AG09319 (cell line): ENCODE measurements at regions not wholly inside any gene's neighbourhood (a gene's known extent, or its start where the extent isn't known, plus 50 kb on each side); places are given as distances from the start of the nearest gene placed in this dataset.
"Not testable (repeated sequence)": the region's sequence is repeated elsewhere in the genome, so short reads cannot be mapped to it uniquely, and the experiment has no call there.

Experiments used
- DNase-seq: peaks from one replicate; pipeline ENCODE4 v3.0.0-alpha.2; 2010; ENCODE audit warnings: low read depth; ENCODE audit errors: extremely low read depth
- CTCF ChIP-seq: IDR thresholded peaks from 2 replicates; pipeline ENCODE4 v1.5.1; 2011; ENCODE audit warnings: low read depth, mild to moderate bottlenecking, inconsistent platforms, low read length, moderate library complexity

- TF ChIP-seq CTCF, result no peak
- DNase-seq, result no peak
Observed at GRCh38 chr10:65231148-65231547, 1694.7 kb upstream of the LRRTM3 start.

- DNase-seq, result no peak
- no peak for TF ChIP-seq CTCF
Observed at GRCh38 chr10:65234261-65234660, 1691.6 kb upstream of the LRRTM3 start.

- no peak for TF ChIP-seq CTCF
- DNase-seq, result no peak
Observed at GRCh38 chr10:65235266-65235665, 1690.6 kb upstream of the LRRTM3 start.

- DNase-seq, result no peak
- no peak for TF ChIP-seq CTCF
Observed at GRCh38 chr10:65235846-65236245, 1690.0 kb upstream of the LRRTM3 start.

GRCh38 chr10:65265451-65265954 lies 1660.3 kb upstream of the LRRTM3 start:
- TF ChIP-seq CTCF, result no peak

GRCh38 chr10:65269551-65269950 lies 1656.3 kb upstream of the LRRTM3 start:
- not testable (repeated sequence) for DNase-seq

More at GRCh38 chr10:65265451-65265954, 1660.3 kb upstream of the LRRTM3 start:
- DNase-seq, result no peak

- no peak for DNase-seq
- no peak for TF ChIP-seq CTCF
Observed at GRCh38 chr10:65270969-65271368, 1654.9 kb upstream of the LRRTM3 start.

- no peak for DNase-seq
- TF ChIP-seq CTCF, result no peak
Observed at GRCh38 chr10:65273115-65273514, 1652.7 kb upstream of the LRRTM3 start.
